ENCODE measurements at regions not wholly inside any gene's neighbourhood (a gene's known extent, or its start where the extent isn't known, plus 50 kb on each side); places are given as distances from the start of the nearest gene placed in this dataset.

GRCh38 chr2:43117521-43118143 is 108.8 kb downstream of the ZFP36L2 start:
- no peak overlapping the region for H3K4me2 ChIP-seq (ENCODE audit: control insufficient read depth, insufficient read depth)
- in situ Hi-C loops (cut with MboI) (no loop called here), intact Hi-C loops (cut with micrococcal nuclease; ENCODE audit: unreplicated experiment) (no loop called here)
- H3K9me3 ChIP-seq (replicated peaks; ENCODE audit: control insufficient read depth, insufficient read depth, low read length), result peaks cover 5% of the 10 kb centered on the region; the same call in 2 of the 3 replicates
- H3K9ac ChIP-seq (ENCODE audit: control insufficient read depth, insufficient read depth, low read length), result no peak overlapping the region
- H3K4me1 ChIP-seq (ENCODE audit: control insufficient read depth, insufficient read depth, low read length), result no peaks in the 10 kb centered on the region
- RAD21 ChIA-PET (ENCODE audit: unreplicated experiment), result interaction anchor here (1.4 kb wide), 1 partner anchor 367 kb away, joined by 5 read pairs; no protein-coding TSS in a partner anchor
- H3K36me3 ChIP-seq (ENCODE audit: control insufficient read depth in 2 of 2, insufficient read depth in 2 of 2, low read length in 1 of 2), result no peaks in the 10 kb centered on the region
- DNase-seq (ENCODE audit: low read depth, low spot score) (no peak), ATAC-seq (no peak), FAIRE-seq (no peak)
- H4K20me1 ChIP-seq (ENCODE audit: control insufficient read depth, insufficient read depth), result no peaks in the 10 kb centered on the region
- no peaks in the 10 kb centered on the region for H3K79me2 ChIP-seq (ENCODE audit: control insufficient read depth, insufficient read depth, low read length)
- no peak overlapping the region for H2AFZ ChIP-seq (ENCODE audit: control insufficient read depth, low read depth, low read length)
- POLR2A ChIA-PET, result no interaction called here
- 0% methylated on average over 2 of the region's 2 CpGs for WGBS (ENCODE audit: insufficient coverage, insufficient replicate concordance, low lambda C conversion rate, missing lambda C conversion rate)
- TF ChIP-seq, protein P1, sequence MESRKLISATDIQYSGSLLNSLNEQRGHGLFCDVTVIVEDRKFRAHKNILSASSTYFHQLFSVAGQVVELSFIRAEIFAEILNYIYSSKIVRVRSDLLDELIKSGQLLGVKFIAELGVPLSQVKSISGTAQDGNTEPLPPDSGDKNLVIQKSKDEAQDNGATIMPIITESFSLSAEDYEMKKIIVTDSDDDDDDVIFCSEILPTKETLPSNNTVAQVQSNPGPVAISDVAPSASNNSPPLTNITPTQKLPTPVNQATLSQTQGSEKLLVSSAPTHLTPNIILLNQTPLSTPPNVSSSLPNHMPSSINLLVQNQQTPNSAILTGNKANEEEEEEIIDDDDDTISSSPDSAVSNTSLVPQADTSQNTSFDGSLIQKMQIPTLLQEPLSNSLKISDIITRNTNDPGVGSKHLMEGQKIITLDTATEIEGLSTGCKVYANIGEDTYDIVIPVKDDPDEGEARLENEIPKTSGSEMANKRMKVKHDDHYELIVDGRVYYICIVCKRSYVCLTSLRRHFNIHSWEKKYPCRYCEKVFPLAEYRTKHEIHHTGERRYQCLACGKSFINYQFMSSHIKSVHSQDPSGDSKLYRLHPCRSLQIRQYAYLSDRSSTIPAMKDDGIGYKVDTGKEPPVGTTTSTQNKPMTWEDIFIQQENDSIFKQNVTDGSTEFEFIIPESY (IDR thresholded peaks at IDR 0.05), result no peak
- TF ChIP-seq FOS (IDR thresholded peaks at IDR 0.05; ENCODE audit: borderline replicate concordance, extremely low read depth, insufficient read length) (no peak), PRDM15 (CRISPR knock-in tag; IDR thresholded peaks at IDR 0.05) (no peak), ZBED1 (IDR thresholded peaks at IDR 0.05; ENCODE audit: borderline replicate concordance) (no peak), SREBF2 (IDR thresholded peaks at IDR 0.05; ENCODE audit: low read length) (no peak), WRNIP1 (IDR thresholded peaks at IDR 0.05; ENCODE audit: borderline replicate concordance, low read depth, low read length) (no peak), YBX1 (IDR thresholded peaks at IDR 0.05) (no peak), RAD21 (IDR thresholded peaks at IDR 0.05; ENCODE audit: insufficient read depth, low read depth, low read length) (no peak), SMARCA5 (IDR thresholded peaks at IDR 0.05) (no peak), E2F4 (IDR thresholded peaks at IDR 0.05; ENCODE audit: low read depth, low read length) (no peak)
- TF ChIP-seq, protein P2, sequence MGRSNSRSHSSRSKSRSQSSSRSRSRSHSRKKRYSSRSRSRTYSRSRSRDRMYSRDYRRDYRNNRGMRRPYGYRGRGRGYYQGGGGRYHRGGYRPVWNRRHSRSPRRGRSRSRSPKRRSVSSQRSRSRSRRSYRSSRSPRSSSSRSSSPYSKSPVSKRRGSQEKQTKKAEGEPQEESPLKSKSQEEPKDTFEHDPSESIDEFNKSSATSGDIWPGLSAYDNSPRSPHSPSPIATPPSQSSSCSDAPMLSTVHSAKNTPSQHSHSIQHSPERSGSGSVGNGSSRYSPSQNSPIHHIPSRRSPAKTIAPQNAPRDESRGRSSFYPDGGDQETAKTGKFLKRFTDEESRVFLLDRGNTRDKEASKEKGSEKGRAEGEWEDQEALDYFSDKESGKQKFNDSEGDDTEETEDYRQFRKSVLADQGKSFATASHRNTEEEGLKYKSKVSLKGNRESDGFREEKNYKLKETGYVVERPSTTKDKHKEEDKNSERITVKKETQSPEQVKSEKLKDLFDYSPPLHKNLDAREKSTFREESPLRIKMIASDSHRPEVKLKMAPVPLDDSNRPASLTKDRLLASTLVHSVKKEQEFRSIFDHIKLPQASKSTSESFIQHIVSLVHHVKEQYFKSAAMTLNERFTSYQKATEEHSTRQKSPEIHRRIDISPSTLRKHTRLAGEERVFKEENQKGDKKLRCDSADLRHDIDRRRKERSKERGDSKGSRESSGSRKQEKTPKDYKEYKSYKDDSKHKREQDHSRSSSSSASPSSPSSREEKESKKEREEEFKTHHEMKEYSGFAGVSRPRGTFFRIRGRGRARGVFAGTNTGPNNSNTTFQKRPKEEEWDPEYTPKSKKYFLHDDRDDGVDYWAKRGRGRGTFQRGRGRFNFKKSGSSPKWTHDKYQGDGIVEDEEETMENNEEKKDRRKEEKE (IDR thresholded peaks at IDR 0.05), result no peak
- TF ChIP-seq, protein P3, sequence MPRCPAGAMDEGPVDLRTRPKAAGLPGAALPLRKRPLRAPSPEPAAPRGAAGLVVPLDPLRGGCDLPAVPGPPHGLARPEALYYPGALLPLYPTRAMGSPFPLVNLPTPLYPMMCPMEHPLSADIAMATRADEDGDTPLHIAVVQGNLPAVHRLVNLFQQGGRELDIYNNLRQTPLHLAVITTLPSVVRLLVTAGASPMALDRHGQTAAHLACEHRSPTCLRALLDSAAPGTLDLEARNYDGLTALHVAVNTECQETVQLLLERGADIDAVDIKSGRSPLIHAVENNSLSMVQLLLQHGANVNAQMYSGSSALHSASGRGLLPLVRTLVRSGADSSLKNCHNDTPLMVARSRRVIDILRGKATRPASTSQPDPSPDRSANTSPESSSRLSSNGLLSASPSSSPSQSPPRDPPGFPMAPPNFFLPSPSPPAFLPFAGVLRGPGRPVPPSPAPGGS (IDR thresholded peaks at IDR 0.05; ENCODE audit: borderline replicate concordance, insufficient read depth, low read depth, low read length, poor library complexity, severe bottlenecking), result no peak
- SMC1A ChIA-PET (ENCODE audit: uncharacterized antibody, unreplicated experiment), result no interaction called here
- no peak overlapping the region for H3K27ac ChIP-seq (ENCODE audit: control insufficient read depth, insufficient read depth)
- CTCF ChIA-PET, result interaction anchor here (0.9 kb wide), 1 partner anchor 40 kb away, joined by 3 read pairs; no protein-coding TSS in a partner anchor
- BruUV-seq (replicated peaks), result no TSS peak
- no peak overlapping the region for H3K4me3 ChIP-seq
- H3K27me3 ChIP-seq (replicated peaks in 1 of 2; ENCODE audit: control insufficient read depth in 2 of 2, insufficient read depth in 2 of 2, low read length in 1 of 2), result no peaks in the 10 kb centered on the region
